Stomach (tissue), 4 donors: ENCODE measurements at regions not wholly inside any gene's neighbourhood (a gene's known extent, or its start where the extent isn't known, plus 50 kb on each side); places are given as distances from the start of the nearest gene placed in this dataset.

Source experiments
- CTCF ChIP-seq, 7 experiments: fragments of 450-650 bp in 4 of 7; fragments of 200-600 bp in 3 of 7; sonication (generic) in 3 of 7; IDR thresholded peaks; one replicate each; pipeline ENCODE4 v1.5.1; 2016 to 2019; ENCODE audit warnings: antibody characterized with exemption in 7 of 7, control low read depth in 2 of 7, mild to moderate bottlenecking in 1 of 7
- POLR2A ChIP-seq, 4 donors: fragments of 450-650 bp; IDR thresholded peaks; one replicate each; pipeline ENCODE4 v1.6.1; 2016; ENCODE audit warnings: antibody characterized with exemption in 4 of 4, control low read depth in 2 of 4, mild to moderate bottlenecking in 1 of 4, moderate library complexity in 1 of 4

- no peak for TF ChIP-seq CTCF (IDR thresholded peaks at IDR 0.05)
- TF ChIP-seq POLR2A (IDR thresholded peaks at IDR 0.05): no peak
These were observed 531.7 kb downstream of the LRFN5 start for GRCh38 chr14:42138406-42138805.
